GM19463 (cell line): ENCODE measurements at regions not wholly inside any gene's neighbourhood (a gene's known extent, or its start where the extent isn't known, plus 50 kb on each side); places are given as distances from the start of the nearest gene placed in this dataset.

Experiments used
- ATAC-seq: cut with Tn5 transposase; IDR thresholded peaks from one replicate; pipeline ENCODE4 v1.9.1; 2021; ENCODE audit warnings: mild to moderate bottlenecking, moderate library complexity; ENCODE audit not compliant: unreplicated experiment

GRCh38 chr2:122899614-122900013 lies 1125.5 kb upstream of the CNTNAP5 start:
- ATAC-seq, result no peak

- no peak for ATAC-seq
Measured at GRCh38 chr2:122905431-122905830, 1119.7 kb upstream of the CNTNAP5 start.

GRCh38 chr2:122908159-122908558 lies 1116.9 kb upstream of the CNTNAP5 start:
- no peak for ATAC-seq

GRCh38 chr2:122927197-122927596 lies 1097.9 kb upstream of the CNTNAP5 start:
- ATAC-seq, result no peak

DNA sequence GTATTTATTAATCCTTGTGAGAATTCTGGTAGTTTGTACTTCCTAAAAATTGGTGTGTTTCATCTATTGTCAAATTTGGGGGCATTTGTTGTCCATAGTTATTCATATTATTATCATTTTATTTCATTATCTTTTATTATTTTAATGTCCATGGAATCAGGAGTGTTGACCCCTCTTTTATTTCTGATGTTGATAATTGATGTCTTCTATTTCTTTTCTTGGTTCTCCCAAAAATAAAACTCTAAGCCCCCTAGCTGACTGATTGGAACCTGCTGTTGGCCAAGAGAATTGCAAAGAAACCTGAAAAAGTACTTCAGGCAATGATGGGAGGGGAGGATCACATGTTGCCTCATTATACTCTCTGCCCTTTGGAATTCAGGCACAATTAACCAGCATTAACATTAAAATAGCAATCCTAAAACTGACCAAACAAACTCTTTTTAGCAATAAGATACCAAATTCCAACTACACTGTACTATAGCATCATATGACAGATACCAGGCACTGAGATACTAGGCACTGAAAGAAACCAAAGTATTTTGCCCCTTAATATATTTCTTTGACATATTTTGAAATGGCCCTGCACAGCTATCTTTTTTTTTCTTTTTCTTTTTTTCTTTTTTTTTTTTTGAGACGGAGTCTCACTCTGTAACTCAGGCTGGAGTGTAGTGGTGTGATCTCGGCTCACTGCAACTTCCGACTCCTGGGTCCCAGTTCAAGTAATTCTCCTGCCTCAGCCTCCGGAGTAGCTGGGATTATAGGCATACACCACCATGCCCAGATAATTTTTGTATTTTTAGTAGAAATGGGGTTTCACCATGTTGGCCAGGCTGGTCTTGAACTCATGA lies 1097.2 kb upstream of the CNTNAP5 start:
- ATAC-seq, result no peak

DNA sequence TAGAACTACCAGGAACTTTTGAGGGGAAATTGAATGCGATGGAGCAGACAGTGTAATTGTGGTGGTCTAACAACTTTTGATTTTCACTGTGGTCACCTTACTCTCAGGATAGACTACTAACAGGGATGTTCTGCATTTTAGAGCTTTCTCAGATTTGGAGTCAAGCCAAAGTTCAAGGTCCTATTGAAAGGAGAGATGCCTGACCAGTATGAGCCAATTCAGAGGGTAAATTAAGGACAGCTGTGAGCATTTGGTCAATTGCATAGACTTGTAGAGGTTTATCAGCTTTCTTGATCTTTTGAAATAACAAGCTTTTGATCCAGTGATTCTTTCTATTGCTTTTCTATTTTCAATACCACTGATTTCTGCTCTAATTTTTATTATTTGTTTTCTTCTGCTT lies 1095.7 kb upstream of the CNTNAP5 start:
- ATAC-seq, result no peak

DNA sequence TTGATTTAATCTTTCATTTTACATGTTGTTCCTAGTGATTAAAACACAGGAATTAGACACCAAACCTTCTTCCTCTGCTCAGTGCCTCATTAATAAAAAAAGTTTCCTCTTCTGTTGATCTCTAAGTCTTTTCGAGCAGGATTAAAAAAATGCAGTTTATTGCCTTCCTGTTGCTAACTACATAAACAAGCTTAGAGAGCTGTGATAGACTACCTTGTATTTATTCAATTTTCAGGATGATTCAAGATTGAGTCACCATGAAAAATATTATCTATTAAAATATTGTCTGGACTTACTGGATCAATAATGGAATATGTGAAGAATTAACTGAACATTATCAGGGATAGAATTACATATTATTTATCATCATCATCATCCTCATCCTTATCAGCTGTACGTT lies 1089.6 kb upstream of the CNTNAP5 start:
- ATAC-seq, result no peak

- ATAC-seq, result no peak
Measured at GRCh38 chr2:122939796-122940195, 1085.3 kb upstream of the CNTNAP5 start.

- ATAC-seq, result no peak
Measured at GRCh38 chr2:122949523-122949922, 1075.6 kb upstream of the CNTNAP5 start.

DNA sequence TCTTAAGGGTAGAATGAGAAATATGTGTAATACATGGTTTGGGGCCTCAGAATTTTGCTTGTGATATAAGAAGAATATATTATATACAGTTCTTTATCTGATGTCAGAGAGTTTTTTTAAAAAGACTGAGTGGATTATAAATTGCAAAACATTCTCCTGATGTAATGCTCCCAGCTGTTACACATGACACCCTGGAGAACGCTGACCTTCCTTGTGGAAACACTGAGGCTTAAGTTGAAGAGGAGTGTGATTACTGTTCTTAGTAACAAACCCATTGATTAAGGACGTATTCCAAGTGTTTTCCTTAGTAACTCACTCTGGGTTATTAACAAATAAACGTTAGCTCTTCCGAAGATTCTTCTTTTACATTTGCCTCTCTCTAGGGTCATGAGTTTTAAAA lies 1069.3 kb upstream of the CNTNAP5 start:
- ATAC-seq, result no peak

DNA sequence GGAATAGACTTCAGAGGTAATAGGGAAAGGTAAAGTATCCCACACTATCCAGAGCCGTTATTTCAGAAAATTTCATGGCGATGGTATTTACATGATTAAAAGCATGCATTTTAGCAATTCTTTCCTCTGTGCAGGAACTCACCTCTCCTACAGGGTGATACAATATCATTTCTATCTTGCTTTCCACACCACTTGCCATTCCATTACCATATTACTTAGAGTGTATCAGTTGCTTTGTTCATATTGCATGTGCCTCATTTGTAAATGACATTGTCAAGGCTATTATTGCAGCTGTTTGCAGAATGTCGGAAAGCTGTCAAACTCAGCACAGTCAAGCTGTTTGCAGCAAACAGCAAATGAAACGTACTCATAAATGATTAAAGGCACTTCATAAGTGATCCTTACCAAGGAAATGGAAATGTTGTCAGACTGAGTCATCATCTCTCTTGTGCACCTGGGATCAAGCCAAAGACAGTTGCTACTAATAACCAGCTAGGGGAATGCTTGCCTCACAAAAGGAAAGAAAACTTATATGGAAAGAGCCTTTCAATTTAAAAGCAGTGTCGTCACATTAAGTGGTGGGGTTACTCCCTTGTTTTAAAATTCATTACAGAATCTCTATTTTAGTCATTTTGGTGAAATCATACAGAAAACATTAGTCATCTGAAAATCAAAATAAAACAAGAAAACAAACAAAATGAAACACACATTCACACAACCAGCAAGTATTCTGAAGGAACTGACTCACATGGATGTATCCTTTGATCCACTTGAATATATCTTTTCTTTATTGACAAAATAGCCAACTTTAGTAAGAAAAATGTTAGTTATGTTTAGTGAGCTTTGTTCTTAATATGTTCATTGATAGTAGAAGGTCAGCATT lies 1064.1 kb upstream of the CNTNAP5 start:
- no peak for ATAC-seq

DNA sequence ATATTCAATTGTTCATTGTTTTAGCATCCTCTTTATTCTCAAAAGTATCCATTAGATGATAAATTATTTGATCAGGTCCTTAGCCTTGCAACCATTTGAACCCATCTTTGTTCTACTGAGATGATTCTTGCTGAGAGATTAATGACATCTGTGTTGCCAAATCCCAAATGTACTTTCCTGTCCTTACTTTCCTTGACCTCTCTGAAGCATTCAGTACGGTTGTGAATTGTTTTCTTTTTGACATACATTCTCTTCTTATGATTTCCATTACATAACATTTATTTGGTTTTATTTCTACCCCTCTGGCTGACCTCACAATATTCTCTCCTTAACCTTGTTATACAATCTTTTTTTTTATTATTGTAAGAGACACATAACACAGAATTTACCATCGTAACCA lies 1058.6 kb upstream of the CNTNAP5 start:
- no peak for ATAC-seq

GRCh38 chr2:122977580-122977979 lies 1047.5 kb upstream of the CNTNAP5 start:
- no peak for ATAC-seq

DNA sequence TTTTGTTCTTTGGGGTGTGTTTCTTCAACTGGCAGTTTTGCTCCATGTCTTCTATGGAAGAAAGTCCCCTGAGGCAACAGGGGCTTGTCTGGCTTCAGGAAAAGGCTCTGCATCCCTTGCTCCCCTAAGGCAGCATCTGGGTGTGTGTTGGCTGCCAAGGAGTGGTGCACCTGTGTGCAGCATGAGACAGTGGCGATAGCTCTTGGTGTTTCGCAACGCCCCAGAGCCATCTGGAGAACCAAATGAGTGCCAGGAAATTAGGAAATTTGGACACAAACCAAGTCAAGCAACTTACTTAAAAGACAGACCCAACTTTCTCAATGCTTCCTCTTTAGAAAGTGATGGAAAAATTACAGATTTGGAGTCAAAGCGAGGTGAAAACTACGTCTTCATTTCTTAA lies 1044.4 kb upstream of the CNTNAP5 start:
- ATAC-seq, result no peak

DNA sequence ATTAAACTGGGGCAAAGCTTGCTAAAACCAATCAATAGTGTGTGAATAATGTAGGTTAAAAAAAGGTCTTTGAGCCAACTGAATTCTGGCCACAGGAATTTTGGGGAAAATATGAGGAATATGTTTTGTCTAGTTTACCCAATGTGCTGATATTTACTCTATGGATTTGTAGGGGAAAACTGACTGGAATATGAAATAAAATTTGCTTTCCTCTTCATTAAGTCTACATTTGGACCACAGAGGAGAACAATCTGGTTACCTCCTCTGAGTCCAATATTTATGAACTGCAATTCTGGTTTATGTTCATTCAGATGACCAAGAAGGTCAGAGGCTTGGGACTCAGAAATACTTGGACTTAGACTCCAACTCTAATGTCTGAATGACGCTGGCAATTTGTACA lies 1042.2 kb upstream of the CNTNAP5 start:
- no peak for ATAC-seq

- ATAC-seq, result no peak
Measured at GRCh38 chr2:122988395-122989221, 1036.5 kb upstream of the CNTNAP5 start.

- no peak for ATAC-seq
Measured at GRCh38 chr2:122993592-122993991, 1031.5 kb upstream of the CNTNAP5 start.

GRCh38 chr2:122999258-122999657 lies 1025.8 kb upstream of the CNTNAP5 start:
- no peak for ATAC-seq

GRCh38 chr2:122999821-123000220 lies 1025.3 kb upstream of the CNTNAP5 start:
- ATAC-seq, result no peak

DNA sequence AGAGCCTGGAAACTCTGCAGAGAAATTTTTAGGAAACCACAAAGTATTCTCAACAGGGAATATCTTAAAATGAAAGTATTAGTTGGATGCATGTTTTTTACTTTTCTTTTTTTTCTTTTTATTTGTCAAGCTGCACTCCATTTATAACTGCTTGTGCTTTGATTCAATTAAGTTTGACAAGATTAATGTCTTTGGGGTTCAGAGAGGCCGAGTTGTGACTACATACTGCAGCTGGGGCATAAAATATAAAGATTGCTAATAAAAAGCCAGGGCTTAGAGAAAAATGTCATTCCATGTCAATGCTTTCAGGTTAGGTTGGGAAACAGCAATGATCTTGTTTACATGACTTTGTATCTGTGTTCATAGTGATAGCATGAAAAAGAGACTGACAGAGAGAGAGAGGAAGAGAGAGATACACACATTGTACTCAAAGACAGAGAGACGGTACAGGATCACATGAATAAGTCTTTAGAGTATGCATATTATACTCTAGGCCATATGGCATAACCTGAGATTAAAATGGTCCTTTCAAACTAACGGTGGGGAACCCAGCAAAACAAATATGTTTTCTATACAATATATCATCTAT lies 1022.3 kb upstream of the CNTNAP5 start:
- no peak for ATAC-seq

DNA sequence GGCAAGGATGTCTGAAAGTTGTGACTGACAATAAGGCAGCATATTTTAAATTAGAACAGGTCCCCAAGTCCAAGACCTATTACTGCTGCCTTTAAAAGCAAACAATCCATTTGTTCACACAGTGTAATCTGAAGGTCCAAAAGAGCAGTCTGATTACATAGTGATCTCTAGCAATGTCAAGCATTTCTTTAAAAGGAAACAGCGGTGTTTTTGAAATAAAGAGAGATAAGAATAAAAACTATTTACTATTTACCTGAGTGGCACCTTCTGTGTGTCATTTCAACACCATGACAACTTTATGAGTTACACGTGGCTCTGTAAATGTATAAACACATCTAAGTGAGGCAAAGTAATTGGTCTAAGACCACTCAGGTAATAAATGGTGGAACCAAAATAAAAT lies 1009.9 kb upstream of the CNTNAP5 start:
- no peak for ATAC-seq
